RWPE2 (cell line): ENCODE measurements at regions not wholly inside any gene's neighbourhood (a gene's known extent, or its start where the extent isn't known, plus 50 kb on each side); places are given as distances from the start of the nearest gene placed in this dataset.

Source experiments
- ATAC-seq: fragments of 200-7000 bp; cut with Tn5 transposase; 3 replicates; pipeline ENCODE4 v1.9.1; 2021; ENCODE audit warnings: low read depth
- DNase-seq: peaks from one replicate; pipeline ENCODE4 v3.0.0-alpha.2; 2020; ENCODE audit warnings: low spot score
- H3K27ac ChIP-seq: fragments of 450-650 bp; 2 replicates; pipeline ENCODE4 v1.5.1; 2017; ENCODE audit warnings: mild to moderate bottlenecking; ENCODE audit not compliant: poor library complexity, severe bottlenecking
- H3K27me3 ChIP-seq: fragments of 250-450 bp; sonication (Bioruptor Pico); 2 replicates; pipeline ENCODE4 v1.5.1; 2021; ENCODE audit warnings: mild to moderate bottlenecking, moderate library complexity; ENCODE audit not compliant: insufficient read depth, poor library complexity, severe bottlenecking
- H3K36me3 ChIP-seq: fragments of 250-450 bp; sonication (Bioruptor Pico); 2 replicates; pipeline ENCODE4 v1.5.1; 2020; ENCODE audit warnings: low read depth, mild to moderate bottlenecking, moderate library complexity
- H3K4me1 ChIP-seq: fragments of 250-450 bp; sonication (Bioruptor Pico); 2 replicates; pipeline ENCODE4 v1.5.1; 2021; ENCODE audit warnings: mild to moderate bottlenecking, moderate library complexity; ENCODE audit not compliant: insufficient read depth, poor library complexity, severe bottlenecking
- H3K4me3 ChIP-seq: fragments of 250-450 bp; sonication (Bioruptor Pico); 2 replicates; pipeline ENCODE4 v1.5.1; 2021; ENCODE audit warnings: mild to moderate bottlenecking, moderate library complexity; ENCODE audit not compliant: severe bottlenecking
- H3K9me3 ChIP-seq: fragments of 250-450 bp; sonication (Bioruptor Pico); 2 replicates; pipeline ENCODE4 v1.5.1; 2021; ENCODE audit warnings: mild to moderate bottlenecking, moderate library complexity; ENCODE audit not compliant: severe bottlenecking
- CTCF ChIP-seq: fragments of 450-650 bp; IDR thresholded peaks from one replicate; pipeline ENCODE4 v1.5.1; 2017; ENCODE audit warnings: mild to moderate bottlenecking, moderate library complexity; ENCODE audit not compliant: poor library complexity, severe bottlenecking

GRCh38 chr3:168168743-168169142, 73.0 kb upstream of the GOLIM4 start:
- H3K4me3 ChIP-seq, result no peak overlapping the region
- H3K9me3 ChIP-seq, result no peaks in the 10 kb centered on the region
- no peaks in the 10 kb centered on the region for H3K4me1 ChIP-seq
- no peaks in the 10 kb centered on the region for H3K36me3 ChIP-seq
- no peak for ATAC-seq
- no peak for DNase-seq
- no peak for TF ChIP-seq CTCF
- no peaks in the 10 kb centered on the region for H3K27me3 ChIP-seq
- H3K27ac ChIP-seq, result no peak overlapping the region

- no peaks in the 10 kb centered on the region for H3K4me1 ChIP-seq
- H3K9me3 ChIP-seq, result no peaks in the 10 kb centered on the region
- no peak overlapping the region for H3K4me3 ChIP-seq
- H3K27ac ChIP-seq, result no peak overlapping the region
- no peak for DNase-seq
- H3K36me3 ChIP-seq, result no peaks in the 10 kb centered on the region
- no peaks in the 10 kb centered on the region for H3K27me3 ChIP-seq
- ATAC-seq, result peak; percentile 74
- TF ChIP-seq CTCF, result peak; percentile 85
Observed at GRCh38 chr3:168165390-168166269, 69.9 kb upstream of the GOLIM4 start.

- no peak overlapping the region for H3K4me3 ChIP-seq
- no peaks in the 10 kb centered on the region for H3K36me3 ChIP-seq
- ATAC-seq, result no peak
- DNase-seq, result no peak
- H3K4me1 ChIP-seq, result no peaks in the 10 kb centered on the region
- TF ChIP-seq CTCF, result no peak
- no peaks in the 10 kb centered on the region for H3K27me3 ChIP-seq
- H3K9me3 ChIP-seq, result no peaks in the 10 kb centered on the region
- no peak overlapping the region for H3K27ac ChIP-seq
Observed at GRCh38 chr3:168162172-168162571, 66.4 kb upstream of the GOLIM4 start.

GRCh38 chr3:168161696-168162095, 66.0 kb upstream of the GOLIM4 start:
- Histone ChIP-seq H3K4me3 (no peak overlapping the region), H3K27ac (no peak overlapping the region), H3K36me3 (no peaks in the 10 kb centered on the region), H3K9me3 (no peaks in the 10 kb centered on the region), H3K4me1 (no peaks in the 10 kb centered on the region), H3K27me3 (no peaks in the 10 kb centered on the region)
- ATAC-seq, result no peak
- no peak for TF ChIP-seq CTCF
- DNase-seq, result no peak

- TF ChIP-seq CTCF, result no peak
- DNase-seq, result no peak
- Histone ChIP-seq H3K27me3 (no peaks in the 10 kb centered on the region), H3K27ac (no peak overlapping the region), H3K4me3 (no peak overlapping the region), H3K36me3 (no peaks in the 10 kb centered on the region), H3K9me3 (no peaks in the 10 kb centered on the region), H3K4me1 (no peaks in the 10 kb centered on the region)
- no peak for ATAC-seq
Observed at GRCh38 chr3:168157903-168158302, 62.2 kb upstream of the GOLIM4 start.
